ENCODE measurements at regions not wholly inside any gene's neighbourhood (a gene's known extent, or its start where the extent isn't known, plus 50 kb on each side); places are given as distances from the start of the nearest gene placed in this dataset.

- no peaks in the 10 kb centered on the region for H3K9me3 ChIP-seq (ENCODE audit: control insufficient read depth in 2 of 2, insufficient read depth in 1 of 2, low read depth in 1 of 2, low read length in 1 of 2)
- no peak overlapping the region for H3K4me3 ChIP-seq (ENCODE audit: low read depth in 1 of 2, low read length in 2 of 2)
- 90 to 94% methylated on average over 2 of the region's 2 CpGs for WGBS, 2 donors
- no peaks in the 10 kb centered on the region for H3K36me3 ChIP-seq (ENCODE audit: control insufficient read depth in 2 of 2, insufficient read depth in 2 of 2, low read length in 1 of 2)
- no peaks in the 10 kb centered on the region for H3K27me3 ChIP-seq (ENCODE audit: control insufficient read depth in 1 of 2, insufficient read depth in 2 of 2, low read length in 2 of 2)
- no peaks in the 10 kb centered on the region for H3K4me1 ChIP-seq (ENCODE audit: control insufficient read depth in 2 of 2, insufficient read depth in 2 of 2, low read length in 1 of 2)
- no peak overlapping the region for H3K27ac ChIP-seq (ENCODE audit: low read depth in 2 of 2, low read length in 1 of 2)
These were observed 304.6 kb upstream of the TBC1D5 start for GRCh38 chr3:18047052-18047451.

GRCh38 chr3:18046131-18046915 is 303.9 kb upstream of the TBC1D5 start:
- no peak overlapping the region for H3K27ac ChIP-seq (ENCODE audit: low read depth in 2 of 2, low read length in 1 of 2)
- no peaks in the 10 kb centered on the region for H3K4me1 ChIP-seq (ENCODE audit: control insufficient read depth in 2 of 2, insufficient read depth in 2 of 2, low read length in 1 of 2)
- H3K36me3 ChIP-seq (ENCODE audit: control insufficient read depth in 2 of 2, insufficient read depth in 2 of 2, low read length in 1 of 2) = no peaks in the 10 kb centered on the region
- WGBS, 2 donors = 71 to 74% methylated on average over 4 of the region's 4 CpGs
- no peaks in the 10 kb centered on the region for H3K27me3 ChIP-seq (ENCODE audit: control insufficient read depth in 1 of 2, insufficient read depth in 2 of 2, low read length in 2 of 2)
- H3K4me3 ChIP-seq (ENCODE audit: low read depth in 1 of 2, low read length in 2 of 2) = no peak overlapping the region
- no peaks in the 10 kb centered on the region for H3K9me3 ChIP-seq (ENCODE audit: control insufficient read depth in 2 of 2, insufficient read depth in 1 of 2, low read depth in 1 of 2, low read length in 1 of 2)

- Histone ChIP-seq H3K27me3 (ENCODE audit: control insufficient read depth in 1 of 2, insufficient read depth in 2 of 2, low read length in 2 of 2) (no peaks in the 10 kb centered on the region), H3K4me3 (ENCODE audit: low read depth in 1 of 2, low read length in 2 of 2) (no peak overlapping the region), H3K4me1 (ENCODE audit: control insufficient read depth in 2 of 2, insufficient read depth in 2 of 2, low read length in 1 of 2) (no peaks in the 10 kb centered on the region), H3K9me3 (ENCODE audit: control insufficient read depth in 2 of 2, insufficient read depth in 1 of 2, low read depth in 1 of 2, low read length in 1 of 2) (no peaks in the 10 kb centered on the region), H3K36me3 (ENCODE audit: control insufficient read depth in 2 of 2, insufficient read depth in 2 of 2, low read length in 1 of 2) (no peaks in the 10 kb centered on the region), H3K27ac (ENCODE audit: low read depth in 2 of 2, low read length in 1 of 2) (no peak overlapping the region)
- 61% methylated on average over 2 of the region's 2 CpGs for WGBS, 2 donors
These were observed 302.8 kb upstream of the TBC1D5 start for GRCh38 chr3:18044971-18045880.

GRCh38 chr3:18044191-18044590 is 301.8 kb upstream of the TBC1D5 start:
- H3K27ac ChIP-seq (ENCODE audit: low read depth in 2 of 2, low read length in 1 of 2) = no peak overlapping the region
- H3K4me3 ChIP-seq (ENCODE audit: low read depth in 1 of 2, low read length in 2 of 2) = no peak overlapping the region
- no peaks in the 10 kb centered on the region for H3K9me3 ChIP-seq (ENCODE audit: control insufficient read depth in 2 of 2, insufficient read depth in 1 of 2, low read depth in 1 of 2, low read length in 1 of 2)
- 55 to 69% methylated on average over 2 of the region's 2 CpGs for WGBS, 2 donors
- H3K36me3 ChIP-seq (ENCODE audit: control insufficient read depth in 2 of 2, insufficient read depth in 2 of 2, low read length in 1 of 2) = no peaks in the 10 kb centered on the region
- H3K4me1 ChIP-seq (ENCODE audit: control insufficient read depth in 2 of 2, insufficient read depth in 2 of 2, low read length in 1 of 2) = no peaks in the 10 kb centered on the region
- H3K27me3 ChIP-seq (ENCODE audit: control insufficient read depth in 1 of 2, insufficient read depth in 2 of 2, low read length in 2 of 2) = no peaks in the 10 kb centered on the region

- no peaks in the 10 kb centered on the region for H3K36me3 ChIP-seq (ENCODE audit: control insufficient read depth in 2 of 2, insufficient read depth in 2 of 2, low read length in 1 of 2)
- no peaks in the 10 kb centered on the region for H3K9me3 ChIP-seq (ENCODE audit: control insufficient read depth in 2 of 2, insufficient read depth in 1 of 2, low read depth in 1 of 2, low read length in 1 of 2)
- H3K27me3 ChIP-seq (ENCODE audit: control insufficient read depth in 1 of 2, insufficient read depth in 2 of 2, low read length in 2 of 2) = peaks cover 0 to 2% of the 10 kb centered on the region in 2 donors
- H3K4me1 ChIP-seq (ENCODE audit: control insufficient read depth in 2 of 2, insufficient read depth in 2 of 2, low read length in 1 of 2) = no peaks in the 10 kb centered on the region
- H3K4me3 ChIP-seq (ENCODE audit: low read depth in 1 of 2, low read length in 2 of 2) = no peak overlapping the region
- 62 to 72% methylated on average over 1 of the region's 1 CpG for WGBS, 2 donors
- no peak overlapping the region for H3K27ac ChIP-seq (ENCODE audit: low read depth in 2 of 2, low read length in 1 of 2)
These were observed 294.0 kb upstream of the TBC1D5 start for GRCh38 chr3:18036450-18036815.

GRCh38 chr3:18035641-18036449 is 293.4 kb upstream of the TBC1D5 start:
- Histone ChIP-seq H3K27ac (ENCODE audit: low read depth in 2 of 2, low read length in 1 of 2) (no peak overlapping the region), H3K4me3 (ENCODE audit: low read depth in 1 of 2, low read length in 2 of 2) (no peak overlapping the region), H3K9me3 (ENCODE audit: control insufficient read depth in 2 of 2, insufficient read depth in 1 of 2, low read depth in 1 of 2, low read length in 1 of 2) (no peaks in the 10 kb centered on the region), H3K27me3 (ENCODE audit: control insufficient read depth in 1 of 2, insufficient read depth in 2 of 2, low read length in 2 of 2) (peaks cover 0 to 2% of the 10 kb centered on the region in 2 donors), H3K36me3 (ENCODE audit: control insufficient read depth in 2 of 2, insufficient read depth in 2 of 2, low read length in 1 of 2) (no peaks in the 10 kb centered on the region), H3K4me1 (ENCODE audit: control insufficient read depth in 2 of 2, insufficient read depth in 2 of 2, low read length in 1 of 2) (no peaks in the 10 kb centered on the region)
- WGBS, 2 donors = 57 to 65% methylated on average over 2 of the region's 2 CpGs

GRCh38 chr3:18033581-18034108 is 291.2 kb upstream of the TBC1D5 start:
- peaks cover 0 to 2% of the 10 kb centered on the region in 2 donors for H3K27me3 ChIP-seq (ENCODE audit: control insufficient read depth in 1 of 2, insufficient read depth in 2 of 2, low read length in 2 of 2)
- 63 to 72% methylated on average over 3 of the region's 3 CpGs for whole genome bisulfite sequencing, 2 donors
- H3K9me3 ChIP-seq (ENCODE audit: control insufficient read depth in 2 of 2, insufficient read depth in 1 of 2, low read depth in 1 of 2, low read length in 1 of 2) = no peaks in the 10 kb centered on the region
- no peaks in the 10 kb centered on the region for H3K36me3 ChIP-seq (ENCODE audit: control insufficient read depth in 2 of 2, insufficient read depth in 2 of 2, low read length in 1 of 2)
- no peak overlapping the region for H3K27ac ChIP-seq (ENCODE audit: low read depth in 2 of 2, low read length in 1 of 2)
- no peak overlapping the region for H3K4me3 ChIP-seq (ENCODE audit: low read depth in 1 of 2, low read length in 2 of 2)
- H3K4me1 ChIP-seq (ENCODE audit: control insufficient read depth in 2 of 2, insufficient read depth in 2 of 2, low read length in 1 of 2) = no peaks in the 10 kb centered on the region

GRCh38 chr3:18030371-18030870 is 288.0 kb upstream of the TBC1D5 start:
- whole genome bisulfite sequencing, 2 donors = 93 to 96% methylated on average over 8 of the region's 8 CpGs

More at GRCh38 chr3:18030371-18030870, 288.0 kb upstream of the TBC1D5 start:
- H3K27ac ChIP-seq (ENCODE audit: low read depth in 2 of 2, low read length in 1 of 2) = no peak overlapping the region
- H3K4me1 ChIP-seq (ENCODE audit: control insufficient read depth in 2 of 2, insufficient read depth in 2 of 2, low read length in 1 of 2) = no peaks in the 10 kb centered on the region
- H3K36me3 ChIP-seq (ENCODE audit: control insufficient read depth in 2 of 2, insufficient read depth in 2 of 2, low read length in 1 of 2) = no peaks in the 10 kb centered on the region
- no peaks in the 10 kb centered on the region for H3K9me3 ChIP-seq (ENCODE audit: control insufficient read depth in 2 of 2, insufficient read depth in 1 of 2, low read depth in 1 of 2, low read length in 1 of 2)
- no peaks in the 10 kb centered on the region for H3K27me3 ChIP-seq (ENCODE audit: control insufficient read depth in 1 of 2, insufficient read depth in 2 of 2, low read length in 2 of 2)
- H3K4me3 ChIP-seq (ENCODE audit: low read depth in 1 of 2, low read length in 2 of 2) = no peak overlapping the region

All from esophagus (tissue), 2 donors.